Activated B cell treated with CpG ODN at 0.5 μM for 24 hours (primary cell): ENCODE measurements at regions not wholly inside any gene's neighbourhood (a gene's known extent, or its start where the extent isn't known, plus 50 kb on each side); places are given as distances from the start of the nearest gene placed in this dataset.

Experiments
- ATAC-seq: fragments of 200-7000 bp; cut with Tn5 transposase; one replicate; pipeline ENCODE4 v1.10.0; 2021; ENCODE audit warnings: low read depth, mild to moderate bottlenecking, moderate library complexity
- CTCF ChIA-PET: fragments of 350-600 bp; sonication (Branson Sonifier 250); formaldehyde crosslinking; loops from one replicate; lab custom pipeline; 2021; ENCODE audit warnings: antibody characterized with exemption; lab: Charles Lee
- POLR2A ChIA-PET: fragments of 350-600 bp; sonication (Branson Sonifier 250); formaldehyde crosslinking; loops from one replicate; lab custom pipeline; 2021; ENCODE audit warnings: antibody characterized with exemption; lab: Charles Lee
- DNase-seq: peaks from one replicate; pipeline ENCODE4 v3.0.0; 2022
- H3K27ac Mint-ChIP-seq: one replicate; pipeline ENCODE4 v1.8.0; 2020; ENCODE audit warnings: mixed read lengths
- H3K27me3 Mint-ChIP-seq: one replicate; pipeline ENCODE4 v1.8.0; 2021; ENCODE audit warnings: mixed read lengths
- H3K36me3 Mint-ChIP-seq: one replicate; pipeline ENCODE4 v1.8.0; 2021; ENCODE audit warnings: low read depth, mixed read lengths
- H3K4me1 Mint-ChIP-seq: one replicate; pipeline ENCODE4 v1.8.0; 2021; ENCODE audit warnings: mixed read lengths
- H3K4me3 Mint-ChIP-seq: one replicate; pipeline ENCODE4 v1.8.0; 2020; ENCODE audit warnings: mild to moderate bottlenecking, mixed read lengths
- H3K9me3 Mint-ChIP-seq: one replicate; pipeline ENCODE4 v1.8.0; 2020; ENCODE audit warnings: mixed read lengths
- CTCF ChIP-seq: fragments of 200-600 bp; IDR thresholded peaks from one replicate; pipeline ENCODE4 v1.8.0; 2022; ENCODE audit warnings: antibody characterized with exemption, mild to moderate bottlenecking
- intact Hi-C: fragments of 100-400 bp; cut with micrococcal nuclease; formaldehyde crosslinking; loops from one replicate; pipeline ENCODE4 v1.15.1; 2024

GRCh38 chr18:40570615-40571014 is 1384.4 kb upstream of the PIK3C3 start:
- H3K27me3 Mint-ChIP-seq: no peaks in the 10 kb centered on the region
- POLR2A ChIA-PET: no interaction called here
- no peak overlapping the region for H3K4me3 Mint-ChIP-seq
- CTCF ChIA-PET: no interaction called here
- H3K36me3 Mint-ChIP-seq: no peaks in the 10 kb centered on the region
- no peaks in the 10 kb centered on the region for H3K4me1 Mint-ChIP-seq
- DNase-seq (no peak), ATAC-seq (no peak)
- H3K9me3 Mint-ChIP-seq: peaks cover 3% of the 10 kb centered on the region
- no peak overlapping the region for H3K27ac Mint-ChIP-seq
- no peak for TF ChIP-seq CTCF
- intact Hi-C loops: no loop called here

- no peak overlapping the region for H3K27ac Mint-ChIP-seq
- no peaks in the 10 kb centered on the region for H3K27me3 Mint-ChIP-seq
- no peaks in the 10 kb centered on the region for H3K36me3 Mint-ChIP-seq
- intact Hi-C loops: no loop called here
- ChIA-PET CTCF (no interaction called here), POLR2A (no interaction called here)
- no peak for TF ChIP-seq CTCF
- no peak overlapping the region for H3K4me3 Mint-ChIP-seq
- ATAC-seq (no peak), DNase-seq (no peak)
- H3K9me3 Mint-ChIP-seq: peaks cover 3% of the 10 kb centered on the region
- no peaks in the 10 kb centered on the region for H3K4me1 Mint-ChIP-seq
Measured at GRCh38 chr18:40569605-40570004, 1385.4 kb upstream of the PIK3C3 start.

DNA sequence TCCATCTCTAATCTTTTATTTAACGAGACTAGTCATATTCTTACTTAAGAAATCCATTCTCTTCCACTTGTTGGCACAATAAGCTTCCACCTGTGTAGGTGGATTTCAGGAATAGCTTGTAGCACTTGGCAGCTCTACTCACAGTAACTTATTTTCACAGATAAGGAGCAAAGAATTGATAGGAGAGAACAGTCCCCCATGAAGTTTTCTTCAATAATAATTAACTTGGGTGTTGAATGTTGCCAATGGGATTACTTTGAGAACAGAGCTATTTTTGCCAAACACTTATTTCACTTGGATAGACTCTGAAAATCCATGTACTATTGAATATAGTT is 1388.6 kb upstream of the PIK3C3 start:
- Mint-ChIP-seq H3K4me1 (no peaks in the 10 kb centered on the region), H3K36me3 (no peaks in the 10 kb centered on the region), H3K9me3 (peaks cover 3% of the 10 kb centered on the region), H3K27ac (no peak overlapping the region), H3K27me3 (no peaks in the 10 kb centered on the region), H3K4me3 (no peak overlapping the region)
- intact Hi-C loops: no loop called here
- ChIA-PET CTCF (no interaction called here), POLR2A (no interaction called here)
- no peak for DNase-seq
- no peak for ATAC-seq
- no peak for TF ChIP-seq CTCF

GRCh38 chr18:40565805-40566509 is 1389.1 kb upstream of the PIK3C3 start:
- ChIA-PET CTCF (no interaction called here), POLR2A (no interaction called here)
- no peaks in the 10 kb centered on the region for H3K36me3 Mint-ChIP-seq
- no peak overlapping the region for H3K4me3 Mint-ChIP-seq
- peaks cover 3% of the 10 kb centered on the region for H3K9me3 Mint-ChIP-seq
- TF ChIP-seq CTCF: no peak
- intact Hi-C loops: no loop called here
- no peak for ATAC-seq
- H3K4me1 Mint-ChIP-seq: no peaks in the 10 kb centered on the region
- H3K27me3 Mint-ChIP-seq: no peaks in the 10 kb centered on the region
- no peak overlapping the region for H3K27ac Mint-ChIP-seq
- DNase-seq: no peak

DNA sequence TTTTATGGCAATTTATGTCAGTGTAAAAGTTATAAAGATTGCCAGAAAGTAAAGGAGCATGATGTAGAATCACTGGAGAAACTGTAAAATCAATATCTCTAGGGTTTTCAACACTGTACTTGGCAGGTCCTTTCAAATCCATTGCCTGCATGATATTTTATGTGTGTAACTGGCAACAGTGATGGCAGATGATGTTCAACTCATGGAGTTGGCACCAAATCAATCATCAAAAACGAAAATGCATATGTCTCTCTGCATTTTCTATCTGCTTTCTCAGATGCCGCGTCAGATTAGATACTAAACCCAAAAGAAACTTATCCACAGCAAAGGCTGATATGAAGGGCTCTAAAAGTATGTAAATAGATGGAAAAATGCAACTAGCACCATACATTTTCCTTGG is 1395.5 kb upstream of the PIK3C3 start:
- CTCF ChIA-PET: no interaction called here
- no peaks in the 10 kb centered on the region for H3K4me1 Mint-ChIP-seq
- intact Hi-C loops: no loop called here

More for the DNA sequence above, 1395.5 kb upstream of the PIK3C3 start:
- no peak for TF ChIP-seq CTCF
- POLR2A ChIA-PET: no interaction called here
- H3K27ac Mint-ChIP-seq: no peak overlapping the region
- H3K27me3 Mint-ChIP-seq: no peaks in the 10 kb centered on the region
- no peak overlapping the region for H3K4me3 Mint-ChIP-seq
- DNase-seq (no peak), ATAC-seq (no peak)
- H3K36me3 Mint-ChIP-seq: no peaks in the 10 kb centered on the region
- H3K9me3 Mint-ChIP-seq: peaks cover 4% of the 10 kb centered on the region
